ENCODE measurements at regions not wholly inside any gene's neighbourhood (a gene's known extent, or its start where the extent isn't known, plus 50 kb on each side); places are given as distances from the start of the nearest gene placed in this dataset.

- H3K9me3 ChIP-seq, result no peaks in the 10 kb centered on the region
- TF ChIP-seq EP300 (IDR thresholded peaks at IDR 0.05), result no peak
- no peak for TF ChIP-seq POLR2A (IDR thresholded peaks at IDR 0.05)
- TF ChIP-seq, protein P1, sequence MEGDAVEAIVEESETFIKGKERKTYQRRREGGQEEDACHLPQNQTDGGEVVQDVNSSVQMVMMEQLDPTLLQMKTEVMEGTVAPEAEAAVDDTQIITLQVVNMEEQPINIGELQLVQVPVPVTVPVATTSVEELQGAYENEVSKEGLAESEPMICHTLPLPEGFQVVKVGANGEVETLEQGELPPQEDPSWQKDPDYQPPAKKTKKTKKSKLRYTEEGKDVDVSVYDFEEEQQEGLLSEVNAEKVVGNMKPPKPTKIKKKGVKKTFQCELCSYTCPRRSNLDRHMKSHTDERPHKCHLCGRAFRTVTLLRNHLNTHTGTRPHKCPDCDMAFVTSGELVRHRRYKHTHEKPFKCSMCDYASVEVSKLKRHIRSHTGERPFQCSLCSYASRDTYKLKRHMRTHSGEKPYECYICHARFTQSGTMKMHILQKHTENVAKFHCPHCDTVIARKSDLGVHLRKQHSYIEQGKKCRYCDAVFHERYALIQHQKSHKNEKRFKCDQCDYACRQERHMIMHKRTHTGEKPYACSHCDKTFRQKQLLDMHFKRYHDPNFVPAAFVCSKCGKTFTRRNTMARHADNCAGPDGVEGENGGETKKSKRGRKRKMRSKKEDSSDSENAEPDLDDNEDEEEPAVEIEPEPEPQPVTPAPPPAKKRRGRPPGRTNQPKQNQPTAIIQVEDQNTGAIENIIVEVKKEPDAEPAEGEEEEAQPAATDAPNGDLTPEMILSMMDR (IDR thresholded peaks at IDR 0.05), result no peak
- no peak for TF ChIP-seq POLR2AphosphoS5 (IDR thresholded peaks at IDR 0.05)
- H3K27ac ChIP-seq, result no peak overlapping the region
- peaks cover 0 to 14% (median 0%) of the 10 kb centered on the region in 3 donors for H3K4me1 ChIP-seq
- no peaks in the 10 kb centered on the region for H3K36me3 ChIP-seq
- H3K4me3 ChIP-seq, result no peak overlapping the region
- ATAC-seq, result no peak
- H3K27me3 ChIP-seq, result no peaks in the 10 kb centered on the region
- WGBS, 2 donors (ENCODE audit: low coverage in 1 of 2), result 56 to 100% methylated on average over 1 of the region's 1 CpG
Measured at GRCh38 chr10:124265391-124265745, 153.4 kb downstream of the OAT start.

DNA sequence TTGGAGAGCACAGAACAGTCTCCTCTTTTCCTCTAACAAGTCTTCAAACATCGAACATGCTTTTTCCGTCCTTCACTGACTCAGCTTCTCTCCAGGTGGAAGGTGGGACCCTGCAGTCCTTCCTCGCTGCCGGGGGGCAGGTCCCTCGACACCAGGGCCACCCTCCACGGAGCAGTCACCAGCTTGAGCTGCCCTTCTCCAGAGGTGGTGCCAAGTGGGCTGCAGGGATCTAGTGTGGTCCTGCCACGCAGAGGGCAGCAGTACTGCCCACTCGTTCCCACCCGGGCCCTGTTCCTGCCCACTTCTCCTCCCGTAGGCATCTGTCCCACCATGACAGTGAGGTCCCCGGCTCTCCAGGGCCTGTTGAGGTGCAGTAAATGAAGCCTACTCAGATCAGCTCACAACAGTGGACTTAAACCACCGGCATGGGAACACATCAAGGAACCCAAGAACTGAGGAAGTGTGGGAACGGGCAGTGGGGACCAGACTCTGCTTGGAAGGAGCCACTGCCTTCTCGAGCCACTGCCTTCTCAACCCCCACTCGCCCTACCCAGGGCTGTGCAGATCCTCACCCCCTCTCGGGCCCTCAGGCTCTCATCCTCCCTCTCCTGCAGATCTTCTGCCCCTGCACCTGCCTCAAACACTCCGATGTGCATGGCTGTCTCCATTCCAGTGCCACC lies 153.9 kb downstream of the OAT start:
- H3K27ac ChIP-seq, result no peak overlapping the region
- H3K9me3 ChIP-seq, result no peaks in the 10 kb centered on the region
- H3K27me3 ChIP-seq, result no peaks in the 10 kb centered on the region
- H3K36me3 ChIP-seq, result no peaks in the 10 kb centered on the region
- TF ChIP-seq, protein P1 (IDR thresholded peaks at IDR 0.05), result no peak
- TF ChIP-seq POLR2AphosphoS5 (IDR thresholded peaks at IDR 0.05) (no peak), POLR2A (IDR thresholded peaks at IDR 0.05) (no peak), EP300 (IDR thresholded peaks at IDR 0.05) (no peak)
- peaks cover 0 to 14% (median 0%) of the 10 kb centered on the region in 3 donors for H3K4me1 ChIP-seq
- WGBS, 2 donors (ENCODE audit: low coverage in 1 of 2), result 88 to 94% methylated on average over 6 to 7 of the region's 17 CpGs
- no peak overlapping the region for H3K4me3 ChIP-seq
- ATAC-seq, result no peak

DNA sequence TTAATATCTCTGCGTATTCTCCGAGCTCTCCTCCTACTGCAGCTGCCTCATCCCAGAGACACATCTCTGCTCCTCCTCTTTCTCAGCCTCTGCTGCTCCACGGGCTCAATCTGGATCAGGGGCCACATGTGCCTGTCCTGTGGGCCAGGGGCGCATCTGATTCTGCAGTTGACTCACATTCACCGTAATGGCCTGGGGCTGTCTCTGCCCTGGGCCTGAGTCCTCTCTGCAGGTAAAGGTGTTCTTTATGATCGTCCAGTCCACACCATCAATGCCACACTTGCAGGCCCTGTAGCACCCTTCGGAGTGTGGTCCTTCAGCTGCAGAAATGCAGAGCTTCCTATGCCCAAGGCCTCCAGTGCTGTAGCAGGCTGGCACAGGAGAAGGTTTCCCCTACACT lies 154.5 kb downstream of the OAT start:
- Histone ChIP-seq H3K4me3 (no peak overlapping the region), H3K27me3 (no peaks in the 10 kb centered on the region), H3K4me1 (peaks cover 0 to 14% (median 0%) of the 10 kb centered on the region in 3 donors), H3K27ac (no peak overlapping the region), H3K36me3 (no peaks in the 10 kb centered on the region), H3K9me3 (peaks cover 0 to 4% (median 0%) of the 10 kb centered on the region in 3 donors)
- no peak for ATAC-seq
- WGBS, 2 donors (ENCODE audit: low coverage in 1 of 2), result 100% methylated on average over 2 to 3 of the region's 7 CpGs
- TF ChIP-seq EP300 (IDR thresholded peaks at IDR 0.05) (no peak), POLR2AphosphoS5 (IDR thresholded peaks at IDR 0.05) (no peak), POLR2A (IDR thresholded peaks at IDR 0.05) (no peak)
- TF ChIP-seq, protein P1 (IDR thresholded peaks at IDR 0.05), result no peak

GRCh38 chr10:124263726-124264125 lies 155.0 kb downstream of the OAT start:
- Histone ChIP-seq H3K27ac (no peak overlapping the region), H3K4me1 (peaks cover 0 to 14% (median 0%) of the 10 kb centered on the region in 3 donors), H3K36me3 (no peaks in the 10 kb centered on the region), H3K9me3 (peaks cover 0 to 9% (median 0%) of the 10 kb centered on the region in 3 donors), H3K4me3 (no peak overlapping the region), H3K27me3 (no peaks in the 10 kb centered on the region)
- ATAC-seq, result no peak
- 66% methylated on average over 4 of the region's 5 CpGs; no CpG with 5 or more reads in 1 of the 2 donors for WGBS, 2 donors (ENCODE audit: low coverage in 1 of 2)
- no peak for TF ChIP-seq POLR2AphosphoS5 (IDR thresholded peaks at IDR 0.05)
- no peak for TF ChIP-seq EP300 (IDR thresholded peaks at IDR 0.05)
- TF ChIP-seq, protein P1 (IDR thresholded peaks at IDR 0.05), result no peak
- TF ChIP-seq POLR2A (IDR thresholded peaks at IDR 0.05), result no peak

- no peaks in the 10 kb centered on the region for H3K27me3 ChIP-seq
- H3K36me3 ChIP-seq, result no peaks in the 10 kb centered on the region
- no peak for TF ChIP-seq EP300 (IDR thresholded peaks at IDR 0.05)
- TF ChIP-seq, protein P1 (IDR thresholded peaks at IDR 0.05), result no peak
- no peak for TF ChIP-seq POLR2A (IDR thresholded peaks at IDR 0.05)
- TF ChIP-seq POLR2AphosphoS5 (IDR thresholded peaks at IDR 0.05), result no peak
- H3K4me3 ChIP-seq, result no peak overlapping the region
- 46 to 100% methylated on average over 1 to 2 of the region's 7 CpGs for WGBS, 2 donors (ENCODE audit: low coverage in 1 of 2)
- ATAC-seq, result no peak
- no peak overlapping the region for H3K27ac ChIP-seq
- peaks cover 0 to 9% (median 0%) of the 10 kb centered on the region in 3 donors for H3K9me3 ChIP-seq
- H3K4me1 ChIP-seq, result peaks cover 0 to 14% (median 0%) of the 10 kb centered on the region in 3 donors
Measured at GRCh38 chr10:124262971-124263370, 155.8 kb downstream of the OAT start.

All from gastroesophageal sphincter (tissue), 4 donors.